GM18951 (cell line): ENCODE measurements at regions not wholly inside any gene's neighbourhood (a gene's known extent, or its start where the extent isn't known, plus 50 kb on each side); places are given as distances from the start of the nearest gene placed in this dataset.

ENCODE experiments used
- POLR2A ChIP-seq: IDR thresholded peaks from 4 replicates; pipeline ENCODE4 v1.6.1; 2011; ENCODE audit warnings: mild to moderate bottlenecking; ENCODE audit not compliant: insufficient read length, insufficient read depth; ENCODE audit errors: extremely low read depth
- in situ Hi-C: fragments of 300-500 bp; cut with MboI; formaldehyde crosslinking; loops from one replicate; pipeline ENCODE4 v1.12.0; 2022; ENCODE audit warnings: low sequenced_read_pairs, mixed read lengths, inconsistent platforms; ENCODE audit not compliant: unreplicated experiment

- in situ Hi-C loops, result no loop called here
Measured at GRCh38 chr2:238585836-238586821, 159.4 kb downstream of the ASB1 start.

GRCh38 chr2:238586931-238587775 lies 160.4 kb downstream of the ASB1 start:
- no peak for TF ChIP-seq POLR2A

More at GRCh38 chr2:238585836-238586821, 159.4 kb downstream of the ASB1 start:
- no peak for TF ChIP-seq POLR2A

GRCh38 chr2:238587776-238588660 lies 161.3 kb downstream of the ASB1 start:
- in situ Hi-C loops, result no loop called here
- TF ChIP-seq POLR2A, result no peak

More at GRCh38 chr2:238586931-238587775, 160.4 kb downstream of the ASB1 start:
- in situ Hi-C loops, result no loop called here

- in situ Hi-C loops, result no loop called here
- TF ChIP-seq POLR2A, result no peak
Measured at GRCh38 chr2:238589591-238590460, 163.1 kb downstream of the ASB1 start.

GRCh38 chr2:238591732-238592131 lies 165.0 kb downstream of the ASB1 start:
- in situ Hi-C loops, result no loop called here
- no peak for TF ChIP-seq POLR2A

GRCh38 chr2:238593236-238593635 lies 166.5 kb downstream of the ASB1 start:
- in situ Hi-C loops, result no loop called here
- no peak for TF ChIP-seq POLR2A

GRCh38 chr2:238593678-238594077 lies 167.0 kb downstream of the ASB1 start:
- in situ Hi-C loops, result no loop called here
- no peak for TF ChIP-seq POLR2A

GRCh38 chr2:238594796-238595749 lies 168.3 kb downstream of the ASB1 start:
- in situ Hi-C loops, result no loop called here
- TF ChIP-seq POLR2A, result no peak

GRCh38 chr2:238595750-238596570 lies 169.2 kb downstream of the ASB1 start:
- in situ Hi-C loops, result no loop called here
- no peak for TF ChIP-seq POLR2A
